ENCODE measurements at regions not wholly inside any gene's neighbourhood (a gene's known extent, or its start where the extent isn't known, plus 50 kb on each side); places are given as distances from the start of the nearest gene placed in this dataset.

- 95% methylated on average over 1 of the region's 1 CpG for WGBS
- no peak for TF ChIP-seq REST (IDR thresholded peaks at IDR 0.05)
- no peak for TF ChIP-seq JUND (IDR thresholded peaks at IDR 0.05)
- no peak for TF ChIP-seq SP1 (IDR thresholded peaks at IDR 0.05)
- no peak for TF ChIP-seq EGR1 (IDR thresholded peaks at IDR 0.05; ENCODE audit: low read depth in 2 of 2)
- TF ChIP-seq TAF1 (conservative IDR thresholded peaks at IDR 0.05), result no peak
- no peak for TF ChIP-seq CTCF (IDR thresholded peaks at IDR 0.05; ENCODE audit: low read depth, low read length, missing input control)
Measured at GRCh38 chr5:82491397-82491796, 213.2 kb upstream of the RPS23 start.

GRCh38 chr5:82489683-82490082, 211.5 kb upstream of the RPS23 start:
- no peaks in the 10 kb centered on the region for H3K27me3 ChIP-seq (ENCODE audit: control insufficient read depth in 4 of 4, insufficient read depth in 4 of 4, low read length in 3 of 4)
- TF ChIP-seq CTCF (IDR thresholded peaks at IDR 0.05; ENCODE audit: low read depth, low read length, missing input control), result no peak
- TF ChIP-seq REST (IDR thresholded peaks at IDR 0.05), result no peak
- no peak for TF ChIP-seq HNF4A (conservative IDR thresholded peaks at IDR 0.05)
- TF ChIP-seq YY1 (IDR thresholded peaks at IDR 0.05), result no peak
- TF ChIP-seq JUND (IDR thresholded peaks at IDR 0.05), result no peak
- TF ChIP-seq RAD21 (IDR thresholded peaks at IDR 0.05), result no peak
- no peak for TF ChIP-seq SP1 (IDR thresholded peaks at IDR 0.05)
- no peak for TF ChIP-seq ATF3 (IDR thresholded peaks at IDR 0.05)
- TF ChIP-seq FOXA2 (IDR thresholded peaks at IDR 0.05), result no peak
- TF ChIP-seq RXRA (IDR thresholded peaks at IDR 0.05), result no peak
- TF ChIP-seq TAF1 (conservative IDR thresholded peaks at IDR 0.05), result no peak
- TF ChIP-seq ZBTB33 (IDR thresholded peaks at IDR 0.05), result no peak
- no peak for DNase-seq (ENCODE audit: low spot score)
- no peaks in the 10 kb centered on the region for H3K9me3 ChIP-seq (ENCODE audit: control insufficient read depth in 4 of 4, low read length in 3 of 4)
- no peak overlapping the region for H3K9ac ChIP-seq (ENCODE audit: low read depth in 1 of 2, low read length in 2 of 2)
- 26% methylated on average over 1 of the region's 1 CpG for WGBS
- H3K4me1 ChIP-seq (ENCODE audit: control insufficient read depth in 4 of 4, insufficient read depth in 4 of 4, low read length in 3 of 4), result no peaks in the 10 kb centered on the region
- H3K4me3 ChIP-seq (ENCODE audit: low read depth in 1 of 3, low read length in 3 of 3), result no peak overlapping the region
- H3K36me3 ChIP-seq (ENCODE audit: control insufficient read depth in 4 of 4, insufficient read depth in 3 of 4, low read depth in 1 of 4, low read length in 3 of 4), result no peaks in the 10 kb centered on the region
- no peak overlapping the region for H3K27ac ChIP-seq (ENCODE audit: low read depth in 1 of 2, low read length in 2 of 2)

More at GRCh38 chr5:82491397-82491796, 213.2 kb upstream of the RPS23 start:
- Histone ChIP-seq H3K9me3 (ENCODE audit: control insufficient read depth in 4 of 4, low read length in 3 of 4) (no peaks in the 10 kb centered on the region), H3K9ac (ENCODE audit: low read depth in 1 of 2, low read length in 2 of 2) (no peak overlapping the region), H3K27me3 (ENCODE audit: control insufficient read depth in 4 of 4, insufficient read depth in 4 of 4, low read length in 3 of 4) (no peaks in the 10 kb centered on the region), H3K27ac (ENCODE audit: low read depth in 1 of 2, low read length in 2 of 2) (no peak overlapping the region), H3K4me1 (ENCODE audit: control insufficient read depth in 4 of 4, insufficient read depth in 4 of 4, low read length in 3 of 4) (no peaks in the 10 kb centered on the region), H3K36me3 (ENCODE audit: control insufficient read depth in 4 of 4, insufficient read depth in 3 of 4, low read depth in 1 of 4, low read length in 3 of 4) (no peaks in the 10 kb centered on the region), H3K4me3 (ENCODE audit: low read depth in 1 of 3, low read length in 3 of 3) (no peak overlapping the region)
- DNase-seq (ENCODE audit: low spot score), result no peak
